ENCODE measurements at regions not wholly inside any gene's neighbourhood (a gene's known extent, or its start where the extent isn't known, plus 50 kb on each side); places are given as distances from the start of the nearest gene placed in this dataset.

- Histone ChIP-seq H3K4me3 (ENCODE audit: low read depth, low read length, poor library complexity, severe bottlenecking) (no peak overlapping the region), H3K36me3 (ENCODE audit: insufficient read depth, low read length) (peaks cover 18% of the 10 kb centered on the region), H3K27ac (ENCODE audit: low read depth, low read length, poor library complexity, severe bottlenecking) (peak overlapping the region; percentile 37), H3K9me2 (ENCODE audit: insufficient read depth, low read length) (no peaks in the 10 kb centered on the region), H3K4me1 (ENCODE audit: insufficient read depth, low read length, poor library complexity, severe bottlenecking) (peaks cover 47% of the 10 kb centered on the region), H3K4me2 (ENCODE audit: low read length) (peak overlapping the region; percentile 33), H4K20me1 (ENCODE audit: insufficient read depth, low read length) (no peaks in the 10 kb centered on the region), H3K79me2 (ENCODE audit: insufficient read depth, low read depth, low read length) (peaks cover 46% of the 10 kb centered on the region; the same call in 1 of the 2 replicates), H3K9me3 (ENCODE audit: low read length) (peaks cover 22% of the 10 kb centered on the region; the same call in 1 of the 2 replicates), H2AFZ (ENCODE audit: low read length) (no peak overlapping the region)
- TF ChIP-seq CTCF (conservative IDR thresholded peaks at IDR 0.05; ENCODE audit: low read length) (no peak), EZH2phosphoT487 (IDR thresholded peaks at IDR 0.05; ENCODE audit: borderline replicate concordance, low read depth, low read length) (no peak)
- ChIA-PET POLR2A (no interaction called here), CTCF (ENCODE audit: unreplicated experiment) (no interaction called here)
- no peak for DNase-seq (ENCODE audit: low spot score)
- intact Hi-C loops (cut with micrococcal nuclease; ENCODE audit: unreplicated experiment), result no loop called here
- no TSS peak for BruUV-seq (replicated peaks)
Measured at GRCh38 chr13:73955977-73956500, 178.2 kb downstream of the KLF12 start.

GRCh38 chr13:73954808-73955207 is 179.4 kb downstream of the KLF12 start:
- Histone ChIP-seq H3K9me3 (ENCODE audit: low read length) (peaks cover 22% of the 10 kb centered on the region; the same call in 1 of the 2 replicates), H3K4me1 (ENCODE audit: insufficient read depth, low read length, poor library complexity, severe bottlenecking) (peaks cover 41% of the 10 kb centered on the region), H3K9me2 (ENCODE audit: insufficient read depth, low read length) (no peaks in the 10 kb centered on the region), H3K4me3 (ENCODE audit: low read depth, low read length, poor library complexity, severe bottlenecking) (no peak overlapping the region), H3K27ac (ENCODE audit: low read depth, low read length, poor library complexity, severe bottlenecking) (no peak overlapping the region), H3K79me2 (ENCODE audit: insufficient read depth, low read depth, low read length) (peaks cover 40% of the 10 kb centered on the region; the same call in 1 of the 2 replicates), H4K20me1 (ENCODE audit: insufficient read depth, low read length) (no peaks in the 10 kb centered on the region), H2AFZ (ENCODE audit: low read length) (no peak overlapping the region), H3K4me2 (ENCODE audit: low read length) (no peak overlapping the region), H3K36me3 (ENCODE audit: insufficient read depth, low read length) (peaks cover 17% of the 10 kb centered on the region)
- DNase-seq (ENCODE audit: low spot score), result no peak
- TF ChIP-seq EZH2phosphoT487 (IDR thresholded peaks at IDR 0.05; ENCODE audit: borderline replicate concordance, low read depth, low read length), result no peak
- no peak for TF ChIP-seq CTCF (conservative IDR thresholded peaks at IDR 0.05; ENCODE audit: low read length)
- ChIA-PET POLR2A (no interaction called here), CTCF (ENCODE audit: unreplicated experiment) (no interaction called here)
- intact Hi-C loops (cut with micrococcal nuclease; ENCODE audit: unreplicated experiment), result no loop called here
- BruUV-seq (replicated peaks), result no TSS peak

- Histone ChIP-seq H3K9me2 (ENCODE audit: insufficient read depth, low read length) (no peaks in the 10 kb centered on the region), H3K36me3 (ENCODE audit: insufficient read depth, low read length) (peaks cover 13% of the 10 kb centered on the region), H3K27ac (ENCODE audit: low read depth, low read length, poor library complexity, severe bottlenecking) (peak overlapping the region; percentile 3), H3K4me3 (ENCODE audit: low read depth, low read length, poor library complexity, severe bottlenecking) (no peak overlapping the region), H3K9me3 (ENCODE audit: low read length) (peaks cover 12% of the 10 kb centered on the region; the same call in 1 of the 2 replicates), H3K4me2 (ENCODE audit: low read length) (no peak overlapping the region; the same call in 1 of the 2 replicates), H2AFZ (ENCODE audit: low read length) (no peak overlapping the region), H4K20me1 (ENCODE audit: insufficient read depth, low read length) (no peaks in the 10 kb centered on the region), H3K4me1 (ENCODE audit: insufficient read depth, low read length, poor library complexity, severe bottlenecking) (peaks cover 59% of the 10 kb centered on the region), H3K79me2 (ENCODE audit: insufficient read depth, low read depth, low read length) (peaks cover 30% of the 10 kb centered on the region; the same call in 1 of the 2 replicates)
- no peak for TF ChIP-seq EZH2phosphoT487 (IDR thresholded peaks at IDR 0.05; ENCODE audit: borderline replicate concordance, low read depth, low read length)
- TF ChIP-seq CTCF (conservative IDR thresholded peaks at IDR 0.05; ENCODE audit: low read length), result no peak
- no TSS peak for BruUV-seq (replicated peaks)
- DNase-seq (ENCODE audit: low spot score), result no peak
- ChIA-PET CTCF (ENCODE audit: unreplicated experiment) (no interaction called here), POLR2A (interaction anchor here (0.6 to 1.9 kb wide), 5 partner anchors 13 to 178 kb away, joined by 3 to 10 read pairs (median 4); no protein-coding TSS in a partner anchor)
- intact Hi-C loops (cut with micrococcal nuclease; ENCODE audit: unreplicated experiment), result no loop called here
Measured at GRCh38 chr13:73952648-73953047, 181.6 kb downstream of the KLF12 start.
